GM12873 (cell line): ENCODE measurements at regions not wholly inside any gene's neighbourhood (a gene's known extent, or its start where the extent isn't known, plus 50 kb on each side); places are given as distances from the start of the nearest gene placed in this dataset.

Source experiments
- CTCF ChIP-seq: IDR thresholded peaks from 2 replicates; pipeline ENCODE4 v1.5.1; 2012; ENCODE audit warnings: low read depth, mild to moderate bottlenecking, moderate library complexity, low read length, control low read depth; ENCODE audit not compliant: insufficient read depth; ENCODE audit errors: missing control alignments

DNA sequence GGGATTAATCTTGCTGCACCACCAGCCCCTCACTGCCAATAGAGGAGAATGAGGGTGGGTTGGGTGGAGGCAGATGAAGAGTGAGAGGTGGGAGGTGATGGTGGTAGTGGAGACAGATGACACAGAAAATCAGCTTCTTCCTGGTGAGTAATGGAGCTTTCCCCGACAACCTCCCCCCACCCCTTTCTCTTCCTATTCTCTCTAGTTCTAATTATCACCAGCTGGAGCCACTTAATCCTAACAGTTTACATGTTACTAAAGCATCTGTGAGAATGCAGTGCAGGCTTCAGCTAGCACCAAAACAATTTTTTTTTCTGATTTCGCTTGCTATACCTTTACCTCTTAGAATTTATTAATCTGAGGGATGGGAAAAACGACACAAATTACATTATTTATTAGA, 116.1 kb upstream of the DNAJC19 start:
- no peak for TF ChIP-seq CTCF

DNA sequence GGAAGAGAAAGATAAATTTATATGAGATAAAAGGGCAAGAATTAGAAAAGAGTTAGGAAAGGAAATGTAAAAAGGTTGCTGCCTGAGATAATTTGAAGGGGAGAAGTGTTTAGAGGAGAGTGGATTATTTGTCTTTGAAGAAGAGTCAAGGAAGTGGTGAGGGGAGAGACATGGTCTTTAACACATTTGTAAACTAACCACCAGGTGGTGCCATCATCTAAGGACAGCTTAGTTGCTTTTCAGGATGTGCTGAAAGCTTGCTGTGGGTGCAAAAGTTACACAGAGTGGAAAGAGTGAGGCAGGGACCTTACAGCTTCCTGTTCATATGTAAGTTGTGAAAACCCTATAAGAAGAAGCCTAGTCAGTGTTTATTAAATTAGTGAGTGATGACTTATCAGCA, 114.1 kb upstream of the DNAJC19 start:
- peak; percentile 55 for TF ChIP-seq CTCF

DNA sequence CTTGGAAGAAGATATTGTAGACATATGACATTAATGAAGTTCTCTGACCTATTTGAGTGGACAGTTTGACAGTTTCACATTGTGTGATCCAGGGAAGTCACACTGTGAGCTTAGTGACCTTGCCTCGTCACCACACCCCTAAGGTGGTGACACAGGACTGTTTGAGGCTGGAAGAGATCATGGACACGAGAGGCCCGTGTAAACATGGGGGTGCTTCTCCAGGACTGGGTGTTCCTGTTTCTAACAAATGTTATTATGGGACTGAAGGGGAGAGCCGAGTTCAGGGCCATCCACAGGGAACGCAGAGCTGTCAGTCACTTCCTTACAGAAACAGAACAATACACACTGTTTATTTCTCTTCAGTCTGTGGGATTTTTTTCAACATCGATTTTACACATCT, 96.5 kb upstream of the DNAJC19 start:
- TF ChIP-seq CTCF = no peak

- TF ChIP-seq CTCF = no peak
Measured at GRCh38 chr3:181081930-181082329, 92.4 kb upstream of the DNAJC19 start.

DNA sequence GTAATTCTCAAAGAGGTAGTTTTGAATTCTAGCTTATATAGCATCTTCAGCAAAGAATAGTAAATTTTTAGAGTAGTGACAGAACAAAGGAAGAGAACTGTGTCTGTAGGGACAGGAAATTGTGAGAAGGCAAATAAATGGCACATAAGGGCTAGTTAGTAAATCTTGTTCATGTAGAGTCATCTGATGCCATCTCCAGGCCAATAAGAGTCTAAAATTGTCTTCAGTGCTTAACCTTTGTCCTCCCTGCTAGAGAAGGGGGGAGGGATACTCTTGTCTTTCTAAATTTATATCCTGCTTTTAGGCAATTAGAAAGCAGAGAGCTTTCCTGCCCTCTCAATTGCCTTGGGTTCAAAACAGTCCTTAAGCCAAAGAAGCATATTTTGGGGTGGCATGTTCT, 87.0 kb upstream of the DNAJC19 start:
- TF ChIP-seq CTCF = no peak

- TF ChIP-seq CTCF = no peak
Measured at GRCh38 chr3:181075098-181075497, 85.6 kb upstream of the DNAJC19 start.

DNA sequence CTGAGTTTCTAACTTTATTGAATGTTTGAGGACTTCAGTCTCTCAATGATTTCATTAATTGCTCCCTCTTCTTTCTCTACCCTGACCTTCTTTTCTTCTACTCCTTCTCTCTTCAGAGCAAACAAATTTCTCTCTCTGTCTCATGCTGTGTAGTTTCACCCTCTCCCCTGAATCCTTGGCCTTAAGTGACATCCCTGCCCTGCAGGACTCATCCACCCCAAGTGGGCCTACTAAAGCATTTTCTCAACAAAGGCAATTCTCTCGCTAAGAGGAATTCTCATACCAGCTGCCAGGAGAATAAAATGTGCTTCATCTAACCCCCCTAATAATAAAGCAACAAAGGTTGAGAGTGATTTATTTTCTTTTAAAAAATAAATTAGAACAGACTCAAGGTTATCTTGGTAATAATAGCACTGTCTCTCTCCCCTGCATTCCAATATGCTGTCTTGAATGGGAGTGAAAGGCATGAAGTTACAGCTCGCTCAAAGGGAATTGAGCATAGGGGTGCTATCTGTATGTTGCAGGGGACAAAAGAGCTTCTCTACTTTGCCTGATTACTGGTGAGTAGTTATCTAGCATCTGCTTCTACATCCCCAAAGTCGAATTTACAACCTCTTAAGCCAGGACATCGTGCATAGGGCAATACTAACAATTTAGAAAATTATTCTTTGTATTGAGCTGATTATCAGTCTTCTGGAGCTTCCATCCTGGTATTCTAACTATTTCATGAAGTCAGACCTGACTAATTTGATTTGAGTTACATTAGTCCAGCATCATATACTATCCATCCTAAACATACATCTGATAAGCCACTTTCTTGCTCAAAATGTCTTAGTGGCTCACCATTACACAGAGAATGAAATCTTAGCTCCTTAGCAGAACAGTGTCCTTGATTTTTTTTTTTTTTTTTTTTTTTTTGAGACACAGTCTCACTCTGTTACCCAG, 76.9 kb upstream of the DNAJC19 start:
- no peak for TF ChIP-seq CTCF
